K562 (cell line): ENCODE measurements at regions not wholly inside any gene's neighbourhood (a gene's known extent, or its start where the extent isn't known, plus 50 kb on each side); places are given as distances from the start of the nearest gene placed in this dataset.

Experiments used
- ATAC-seq: fragments of 200-7000 bp; cut with Tn5 transposase; 3 replicates; pipeline ENCODE4 v1.9.1; 2020; ENCODE audit warnings: moderate library complexity
- BruUV-seq: library from RNA; stranded (reverse); fragments of 400-500 nt; replicated peaks from 2 replicates; lab custom pipeline; 2021; lab: Mats Ljungman, UMichigan
- CTCF ChIA-PET: fragments of 300-600 bp; formaldehyde crosslinking; extraction: SDS; loops from one replicate; lab custom pipeline; 2021; ENCODE audit warnings: low intra/inter-chr PET ratio; lab: Yijun Ruan, JAX
- POLR2A ChIA-PET: fragments of 300-600, 350-650 bp; sonication (Branson Sonifier 250); formaldehyde crosslinking; extraction: SDS; loops from one replicate; lab custom pipeline; 2021; ENCODE audit warnings: antibody characterized with exemption, inconsistent platforms; lab: Yijun Ruan, JAX
- DNase-seq, 4 experiments: peaks; one replicate each; pipeline versions ENCODE4 v3.0.0 to v3.0.0-alpha.2; 2011 to 2018; ENCODE audit warnings: low spot score in 3 of 4, mixed read lengths in 3 of 4; ENCODE audit errors: extremely low read depth in 1 of 4
- FAIRE-seq: peaks from 2 replicates; lab custom pipeline; 2011; peaks lifted over from hg19 to GRCh38; lab: Jason Lieb, UNC
- H2AFZ ChIP-seq: 2 replicates; pipeline ENCODE4 v1.6.0; 2011; ENCODE audit warnings: low read depth, low read length, control low read depth, inconsistent platforms
- H3K27ac ChIP-seq: fragments of 200-600 bp; 3 replicates; pipeline ENCODE4 v1.8.0; 2011; ENCODE audit warnings: low read depth, mild to moderate bottlenecking, control low read depth, inconsistent platforms, low read length, moderate library complexity, mixed read lengths; ENCODE audit errors: extremely low read depth
- H3K27me3 ChIP-seq, 2 experiments: fragments of 300-600 bp in 1 of 2; 2 replicates in 1 of 2; 3 replicates in 1 of 2; pipeline versions ENCODE4 v1.6.0 to v1.8.0; 2011; ENCODE audit warnings: inconsistent platforms in 2 of 2, low read length in 2 of 2, mild to moderate bottlenecking in 1 of 2, mixed read lengths in 1 of 2, moderate library complexity in 1 of 2; ENCODE audit not compliant: control insufficient read depth in 2 of 2, insufficient read depth in 2 of 2
- H3K36me3 ChIP-seq: fragments of 300-600 bp; 3 replicates; pipeline ENCODE4 v1.8.0; 2011; ENCODE audit warnings: mild to moderate bottlenecking, low read length, inconsistent platforms; ENCODE audit not compliant: control insufficient read depth, insufficient read depth
- H3K4me1 ChIP-seq, 2 experiments: fragments of 200-600 bp in 1 of 2; replicated peaks in 1 of 2; 2 replicates in 1 of 2; 3 replicates in 1 of 2; pipeline versions ENCODE4 v1.5.1 to v1.8.0; 2011; ENCODE audit warnings: inconsistent platforms in 2 of 2, low read length in 2 of 2, mild to moderate bottlenecking in 1 of 2, mixed read lengths in 1 of 2, moderate library complexity in 1 of 2; ENCODE audit not compliant: control insufficient read depth in 2 of 2, insufficient read depth in 2 of 2
- H3K4me2 ChIP-seq: 2 replicates; pipeline ENCODE4 v1.6.1; 2011; ENCODE audit warnings: low read length, control low read depth, inconsistent platforms, mixed read lengths; ENCODE audit not compliant: insufficient read depth
- H3K4me3 ChIP-seq: fragments of 200-600 bp; sonication (generic), shearing (Covaris generic); 2 replicates; pipeline ENCODE4 v1.5.1; 2016; ENCODE audit warnings: control low read depth, inconsistent platforms
- H3K79me2 ChIP-seq: fragments of 200-600 bp; 3 replicates; pipeline ENCODE4 v1.8.0; 2011; ENCODE audit warnings: low read length, inconsistent platforms; ENCODE audit not compliant: control insufficient read depth, insufficient read depth
- H3K9ac ChIP-seq, 2 experiments: 2 replicates each; pipeline versions ENCODE4 v1.6.0 to v1.6.1; 2011; ENCODE audit warnings: low read depth in 2 of 2, low read length in 2 of 2, control low read depth in 1 of 2, inconsistent platforms in 1 of 2, mild to moderate bottlenecking in 1 of 2, mixed read lengths in 1 of 2; ENCODE audit not compliant: insufficient read depth in 1 of 2
- H3K9me1 ChIP-seq: one replicate; pipeline ENCODE4 v1.6.0; 2011; ENCODE audit warnings: inconsistent platforms, mild to moderate bottlenecking, low read length, moderate library complexity; ENCODE audit not compliant: control insufficient read depth, insufficient read depth
- H3K9me3 ChIP-seq: replicated peaks from 2 replicates; pipeline ENCODE4 v1.5.1; 2011; ENCODE audit warnings: low read depth, low read length, inconsistent platforms; ENCODE audit not compliant: control insufficient read depth, insufficient read depth
- H4K20me1 ChIP-seq: replicated peaks from 2 replicates; pipeline ENCODE4 v1.6.1; 2011; ENCODE audit warnings: low read length, inconsistent platforms, mixed read lengths; ENCODE audit not compliant: control insufficient read depth, insufficient read depth
- CAMTA2 ChIP-seq: fragments of 250-450 bp; sonication (Bioruptor Pico); conservative IDR thresholded peaks from 2 replicates; pipeline ENCODE4 v1.5.1; 2022
- CBX3 ChIP-seq, 2 experiments: IDR thresholded peaks; 1 replicate in 1 of 2; 2 replicates in 1 of 2; pipeline ENCODE4 v1.6.1; 2012; ENCODE audit warnings: inconsistent platforms in 2 of 2, low read length in 2 of 2, borderline replicate concordance in 1 of 2, control low read depth in 1 of 2
- CREM ChIP-seq: IDR thresholded peaks from 2 replicates; pipeline ENCODE4 v1.6.1; 2014; ENCODE audit warnings: antibody characterized with exemption, low read depth
- HDAC2 ChIP-seq: fragments of 450-650 bp; IDR thresholded peaks from 2 replicates; pipeline ENCODE4 v1.6.1; 2016; ENCODE audit warnings: mild to moderate bottlenecking
- IRF2 ChIP-seq: sonication (generic); formaldehyde crosslinking; IDR thresholded peaks from 2 replicates; pipeline ENCODE4 v1.8.1; 2022; ENCODE audit warnings: mild to moderate bottlenecking, missing genetic modification reagents
- MTF1 ChIP-seq: fragments of 250-450 bp; sonication (Bioruptor Pico); IDR thresholded peaks from 2 replicates; pipeline ENCODE4 v1.9.0; 2021; ENCODE audit warnings: moderate library complexity, mild to moderate bottlenecking, inconsistent platforms, borderline replicate concordance
- NR2C1 ChIP-seq, 2 experiments: fragments of 450-650 bp; IDR thresholded peaks; 2 replicates each; pipeline ENCODE4 v1.6.1; 2017; ENCODE audit warnings: mild to moderate bottlenecking in 2 of 2, antibody characterized with exemption in 1 of 2, inconsistent platforms in 1 of 2, missing compliant biosample characterization in 1 of 2, missing genetic modification characterization in 1 of 2
- SAP30 ChIP-seq: fragments of 200-600 bp; sonication (generic); IDR thresholded peaks from 2 replicates; pipeline ENCODE4 v1.6.1; 2012; ENCODE audit warnings: borderline replicate concordance, low read depth, mild to moderate bottlenecking, moderate library complexity, low read length, control low read depth, inconsistent platforms; ENCODE audit not compliant: insufficient read depth, poor library complexity, severe bottlenecking
- SLC30A9 ChIP-seq: fragments of 250-450 bp; sonication (Bioruptor Pico); IDR thresholded peaks from 2 replicates; pipeline ENCODE4 v1.8.0; 2022; ENCODE audit warnings: mild to moderate bottlenecking, moderate library complexity
- SMAD3 ChIP-seq: fragments of 450-650 bp; formaldehyde crosslinking; conservative IDR thresholded peaks from 2 replicates; pipeline ENCODE4 v1.4.0; 2020; ENCODE audit warnings: mild to moderate bottlenecking
- SREBF2 ChIP-seq: sonication (generic); formaldehyde crosslinking; IDR thresholded peaks from 2 replicates; pipeline ENCODE4 v1.4.0; 2020; ENCODE audit warnings: mild to moderate bottlenecking, missing genetic modification reagents
- ZNF12 ChIP-seq: sonication (generic); formaldehyde crosslinking; IDR thresholded peaks from 2 replicates; pipeline ENCODE4 v1.4.0; 2020; ENCODE audit warnings: mild to moderate bottlenecking, missing genetic modification reagents
- ZNF384 ChIP-seq: IDR thresholded peaks from 2 replicates; pipeline ENCODE4 v1.6.1; 2012; ENCODE audit warnings: low read depth, low read length, improper control_type of control experiment
- ZNF592 ChIP-seq: fragments of 450-650 bp; IDR thresholded peaks from 2 replicates; pipeline ENCODE4 v1.6.1; 2017; ENCODE audit warnings: antibody characterized with exemption, mild to moderate bottlenecking
- ZNF655 ChIP-seq: fragments of 250-450 bp; sonication (Bioruptor Pico); IDR thresholded peaks from 2 replicates; pipeline ENCODE4 v1.5.0; 2021
- WGBS: fragments of 100-300 bp; shearing (Covaris generic); methylation state at CpG from one replicate; pipeline ENCODE4 v1.1.6; 2016; ENCODE audit warnings: low coverage, mixed read lengths; ENCODE audit not compliant: insufficient coverage; ENCODE audit errors: missing lambda C conversion rate; 5-methylcytosine and 5-hydroxymethylcytosine counted together
- in situ Hi-C: fragments of 300-500 bp; cut with MboI; formaldehyde crosslinking; loops from 4 replicates; pipeline ENCODE4 v1.15.0; 2018; ENCODE audit warnings: inconsistent platforms, mixed read lengths
- intact Hi-C: fragments of 100-400 bp; cut with micrococcal nuclease; formaldehyde crosslinking; loops from 2 replicates; pipeline ENCODE4 v1.14.2; 2022
- TF ChIP-seq, protein P1 (sequence below): fragments of 450-650 bp; formaldehyde crosslinking; IDR thresholded peaks from 2 replicates; pipeline ENCODE4 v1.4.0; 2020; ENCODE audit warnings: mild to moderate bottlenecking, moderate library complexity

DNA sequence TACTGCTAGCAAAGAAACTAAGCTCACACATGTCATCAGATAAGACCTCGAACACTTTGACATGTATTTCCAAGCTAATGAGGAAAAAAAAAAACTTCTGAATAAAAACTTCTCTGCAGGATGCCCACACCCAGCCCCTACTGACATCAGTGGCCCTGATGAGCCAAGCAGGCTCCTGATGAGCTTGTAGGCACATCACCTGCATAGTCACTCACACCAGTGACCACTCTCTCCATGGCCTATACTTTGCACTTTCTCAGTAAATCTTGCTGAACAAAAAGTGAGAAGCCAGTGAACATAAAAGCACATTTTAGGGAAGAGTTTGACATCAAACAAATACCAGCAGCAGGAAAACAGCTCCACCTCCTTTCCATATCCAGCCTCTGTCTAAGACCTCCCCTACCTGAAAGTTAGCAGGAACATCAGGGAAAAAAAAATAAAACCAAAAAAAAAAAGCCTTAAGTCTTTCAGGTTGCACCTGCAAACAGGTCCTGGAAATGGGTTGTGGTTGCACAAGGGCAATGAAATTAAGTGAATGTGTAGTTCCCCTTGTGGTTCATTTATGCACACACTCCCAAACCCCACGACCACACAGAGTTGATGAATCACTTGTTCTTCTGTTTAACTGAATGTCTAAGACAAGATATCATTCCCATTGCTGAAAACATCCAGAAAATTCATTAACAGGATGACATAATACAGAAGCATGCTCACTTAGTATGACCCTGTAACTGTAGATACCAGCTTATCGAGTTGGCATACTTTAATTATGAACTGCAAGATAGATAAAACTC, 205.2 kb upstream of the PDE1C start:
- H3K4me1 ChIP-seq = no peaks in the 10 kb centered on the region
- ChIA-PET POLR2A (no interaction called here), CTCF (no interaction called here)
- H3K9me1 ChIP-seq = no peaks in the 10 kb centered on the region
- BruUV-seq = no TSS peak
- H3K4me2 ChIP-seq = no peak overlapping the region
- no peak for DNase-seq
- ATAC-seq = no peak
- no peak overlapping the region for H2AFZ ChIP-seq
- intact Hi-C loops = no loop called here
- no peak overlapping the region for H3K27ac ChIP-seq
- H3K27me3 ChIP-seq = no peaks in the 10 kb centered on the region
- no peak for FAIRE-seq
- no peak overlapping the region for H3K4me3 ChIP-seq
- TF ChIP-seq SAP30 (no peak), SREBF2 (CRISPR knock-in tag) (no peak), CBX3 (IDR thresholded peaks at IDR 0.05; ENCODE audit: borderline replicate concordance in 1 of 2, low read length in 2 of 2) (no peak), CREM (no peak), ZNF384 (no peak), ZNF655 (CRISPR knock-in tag) (no peak), ZNF592 (no peak), IRF2 (CRISPR knock-in tag) (no peak), CAMTA2 (CRISPR knock-in tag) (no peak), ZNF12 (CRISPR knock-in tag) (no peak), MTF1 (CRISPR knock-in tag) (no peak), NR2C1 (IDR thresholded peaks at IDR 0.05) (no peak), NR2C1 (tag; IDR thresholded peaks at IDR 0.05) (no peak), SMAD3 (CRISPR knock-in tag) (no peak), HDAC2 (no peak), SLC30A9 (no peak)
- TF ChIP-seq, protein P1, sequence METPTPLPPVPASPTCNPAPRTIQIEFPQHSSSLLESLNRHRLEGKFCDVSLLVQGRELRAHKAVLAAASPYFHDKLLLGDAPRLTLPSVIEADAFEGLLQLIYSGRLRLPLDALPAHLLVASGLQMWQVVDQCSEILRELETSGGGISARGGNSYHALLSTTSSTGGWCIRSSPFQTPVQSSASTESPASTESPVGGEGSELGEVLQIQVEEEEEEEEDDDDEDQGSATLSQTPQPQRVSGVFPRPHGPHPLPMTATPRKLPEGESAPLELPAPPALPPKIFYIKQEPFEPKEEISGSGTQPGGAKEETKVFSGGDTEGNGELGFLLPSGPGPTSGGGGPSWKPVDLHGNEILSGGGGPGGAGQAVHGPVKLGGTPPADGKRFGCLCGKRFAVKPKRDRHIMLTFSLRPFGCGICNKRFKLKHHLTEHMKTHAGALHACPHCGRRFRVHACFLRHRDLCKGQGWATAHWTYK (CRISPR knock-in tag) = no peak
- H3K79me2 ChIP-seq = no peaks in the 10 kb centered on the region
- no peaks in the 10 kb centered on the region for H3K36me3 ChIP-seq
- H4K20me1 ChIP-seq = no peaks in the 10 kb centered on the region
- no peak overlapping the region for H3K9ac ChIP-seq
- WGBS = 0% methylated on average over 3 of the region's 3 CpGs
- in situ Hi-C loops = no loop called here
- no peaks in the 10 kb centered on the region for H3K9me3 ChIP-seq
